Activated gamma-delta T cell treated with Interleukin-2 at 50 U/mL for 16 hours (primary cell): ENCODE measurements at regions not wholly inside any gene's neighbourhood (a gene's known extent, or its start where the extent isn't known, plus 50 kb on each side); places are given as distances from the start of the nearest gene placed in this dataset.

Experiments
- DNase-seq: peaks from one replicate; pipeline ENCODE4 v3.0.0-alpha.2; 2020

DNA sequence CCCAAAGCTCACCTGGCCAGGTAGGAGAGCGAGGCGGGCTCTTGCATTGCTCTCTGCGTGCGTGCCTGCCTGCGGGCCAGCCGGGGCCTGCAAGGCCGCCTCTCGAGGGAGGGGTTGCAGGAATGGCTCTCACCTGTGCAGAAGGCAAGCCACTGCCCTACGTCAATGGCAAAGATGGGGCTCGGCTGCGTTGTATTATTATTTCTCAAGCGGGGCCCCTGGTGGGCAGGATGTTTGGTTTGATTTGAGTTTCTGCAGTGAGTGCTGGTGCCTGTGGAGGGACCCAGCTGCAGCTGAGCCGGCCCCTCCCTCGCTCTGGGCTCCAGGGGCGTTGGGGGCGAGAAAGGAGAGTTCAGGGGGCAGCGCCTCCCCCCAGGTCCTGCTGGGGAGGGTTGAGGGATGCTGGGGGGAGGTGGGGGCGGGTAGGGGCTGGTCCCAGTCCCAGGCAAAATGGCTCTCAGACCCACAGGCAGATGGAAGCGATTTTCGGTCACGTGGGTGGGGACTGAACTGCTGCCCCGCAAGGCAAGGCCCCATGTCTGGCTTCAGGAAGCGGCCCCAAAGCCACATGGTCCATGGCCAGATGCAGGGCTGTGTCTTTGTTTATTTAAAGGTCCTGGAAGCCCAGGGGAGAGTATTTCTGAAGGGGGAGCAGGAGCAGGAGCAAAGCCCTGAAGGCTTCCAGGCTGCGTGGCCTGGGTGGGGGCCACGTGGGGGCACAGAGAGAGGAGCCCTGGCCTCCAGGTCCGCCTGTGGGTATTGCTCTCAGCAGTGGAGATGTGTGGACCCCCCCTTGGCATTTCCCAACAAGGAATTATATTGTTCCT is 338.8 kb downstream of the SEC14L1 start:
- no peak for DNase-seq

DNA sequence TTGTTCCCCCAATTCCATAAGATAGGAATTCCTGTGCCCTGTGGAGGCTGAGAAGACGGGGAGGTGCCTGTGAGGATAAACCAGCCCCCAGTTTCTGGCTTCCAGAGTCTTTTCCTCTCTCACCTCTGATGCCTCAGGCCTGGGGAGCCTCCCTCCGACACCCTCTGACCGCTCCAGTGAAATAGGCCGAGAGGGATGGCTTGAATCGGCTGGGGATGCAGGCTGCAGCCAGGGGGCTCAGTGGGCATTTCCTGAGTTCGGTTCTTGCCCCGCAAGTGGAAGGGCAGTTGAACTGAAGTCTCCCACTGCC is 339.4 kb downstream of the SEC14L1 start:
- DNase-seq: no peak

DNA sequence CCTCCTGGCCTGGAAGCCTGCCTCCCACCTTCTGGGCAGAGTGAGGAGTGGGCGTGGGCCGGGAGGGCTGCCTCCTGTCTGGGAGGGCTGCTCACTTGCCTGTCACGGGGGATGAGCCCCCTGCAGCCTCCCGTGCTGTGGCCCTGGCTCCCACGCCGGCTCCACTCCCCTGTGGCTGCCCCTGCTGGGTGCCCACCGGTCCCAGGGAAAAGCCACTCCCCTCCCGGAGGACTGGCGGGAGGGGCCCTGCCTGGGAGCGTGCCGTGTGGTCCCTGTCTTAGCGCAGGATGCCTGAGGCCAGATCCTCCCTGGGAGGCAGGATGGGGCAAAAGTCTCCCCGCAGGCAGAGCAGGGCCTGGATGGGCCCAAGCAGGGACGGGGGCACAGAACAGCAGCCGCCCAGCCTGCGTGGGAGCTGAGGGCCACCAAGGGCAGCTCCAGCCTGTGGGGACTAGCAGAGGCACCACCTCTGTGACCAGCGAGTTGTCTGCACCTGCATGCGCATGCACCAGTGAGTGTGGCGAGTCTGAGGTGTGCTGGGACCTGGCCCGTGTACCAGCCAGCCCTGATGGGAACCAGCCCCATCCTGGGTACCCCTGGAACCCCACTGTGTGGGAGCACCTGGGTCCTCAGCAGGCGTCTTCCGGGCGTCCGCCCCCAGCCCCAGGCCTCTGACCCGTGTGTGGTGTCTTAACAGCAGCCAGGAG is 339.9 kb downstream of the SEC14L1 start:
- no peak for DNase-seq

DNA sequence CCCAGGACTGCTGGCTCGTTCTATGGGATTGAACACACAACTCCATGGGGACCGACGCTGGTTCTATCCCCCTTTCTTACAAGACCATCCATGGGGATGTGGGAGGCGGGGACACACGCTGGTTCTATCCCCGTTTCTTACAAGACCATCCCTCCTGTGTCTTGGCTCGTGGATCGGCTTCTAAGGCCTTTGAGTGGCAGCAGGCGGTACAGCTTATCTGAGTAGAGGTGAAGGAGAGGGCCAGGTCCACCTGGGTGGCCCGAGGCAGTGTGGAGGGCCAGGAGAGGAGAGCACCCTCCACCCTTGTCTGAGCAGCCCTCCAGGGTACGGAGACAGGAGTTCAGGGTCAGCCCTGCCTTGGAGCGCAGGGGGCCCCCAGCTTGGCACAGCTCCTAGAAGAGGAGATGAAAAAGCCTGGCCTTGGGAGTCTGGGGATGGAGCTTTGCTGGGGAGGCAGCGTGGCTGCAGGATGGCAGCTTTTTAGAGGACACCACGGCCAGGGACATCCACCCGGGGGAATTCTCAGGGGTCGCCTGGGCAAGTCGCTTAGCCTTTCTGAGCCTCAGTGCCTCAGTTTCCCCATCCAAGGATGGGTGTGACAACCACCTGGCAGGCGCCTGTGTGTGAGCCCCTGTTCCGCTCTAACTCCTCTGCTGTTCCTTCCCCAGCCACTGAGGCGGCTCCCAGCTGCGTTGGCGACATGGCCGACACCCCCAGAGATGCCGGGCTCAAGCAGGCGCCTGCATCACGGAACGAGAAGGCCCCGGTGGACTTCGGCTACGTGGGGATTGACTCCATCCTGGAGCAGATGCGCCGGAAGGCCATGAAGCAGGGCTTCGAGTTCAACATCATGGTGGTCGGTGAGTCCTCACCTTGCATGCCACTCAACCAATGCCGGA is 341.0 kb downstream of the SEC14L1 start:
- DNase-seq: no peak

DNA sequence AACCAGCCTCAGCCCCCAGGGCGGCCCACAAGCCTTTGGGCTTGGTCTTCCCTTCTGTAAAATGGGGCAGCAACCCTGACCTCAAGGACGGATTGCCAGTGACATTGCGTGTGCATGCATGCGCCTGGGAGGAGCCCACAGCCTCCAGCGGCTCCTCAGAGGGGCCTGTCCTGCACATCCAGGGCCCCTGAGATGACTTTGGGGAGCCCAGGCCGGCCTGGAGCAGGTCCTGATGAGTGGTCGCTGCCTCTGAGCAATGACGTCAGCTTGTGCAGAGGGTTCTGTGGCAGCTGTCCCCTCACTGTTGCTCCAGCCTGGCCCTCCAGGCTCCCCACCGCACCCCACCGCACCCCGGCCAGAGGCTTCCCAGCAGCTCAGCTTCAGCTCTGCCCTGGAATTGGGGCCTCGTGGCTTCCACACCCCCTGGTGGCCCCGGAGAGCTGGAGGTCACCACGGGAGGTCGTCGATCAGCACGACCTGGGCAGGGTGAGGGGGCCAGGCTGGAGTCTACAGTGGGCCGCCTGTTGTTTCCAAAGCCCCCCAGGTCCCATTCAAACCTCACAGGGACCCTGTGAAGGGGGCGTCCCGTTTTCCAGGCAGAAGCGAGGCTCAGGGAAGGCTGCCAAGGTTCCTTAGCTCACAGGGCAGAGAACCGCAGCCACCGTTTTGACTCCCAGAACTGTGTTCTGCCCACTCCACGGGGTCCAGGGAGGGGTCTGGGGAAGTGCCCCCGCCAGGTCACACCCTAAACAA is 341.8 kb downstream of the SEC14L1 start:
- no peak for DNase-seq

DNA sequence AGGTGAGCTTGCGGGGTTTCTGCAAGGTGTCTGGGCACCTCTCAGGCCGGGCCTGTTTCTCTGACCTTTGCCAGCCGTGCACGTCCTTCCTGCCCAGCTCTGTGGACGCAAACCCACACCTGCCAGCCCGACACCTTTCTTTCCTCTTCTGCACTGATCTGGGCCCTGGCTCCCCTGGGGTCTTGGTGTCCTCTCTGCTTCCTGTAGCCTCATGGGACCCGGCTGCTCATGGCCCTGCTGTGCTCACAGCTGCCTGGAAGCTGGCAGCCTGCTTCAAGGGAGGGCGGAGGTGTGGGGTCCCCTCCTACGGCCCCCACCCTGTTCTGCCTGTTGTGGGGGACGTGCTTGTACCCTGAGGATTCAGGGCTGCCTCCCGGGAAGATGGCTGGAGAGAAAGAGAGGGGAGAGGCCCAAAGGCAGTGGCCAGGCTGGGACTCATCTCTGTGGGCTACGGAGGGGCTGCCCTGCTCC is 342.4 kb downstream of the SEC14L1 start:
- DNase-seq: no peak

DNA sequence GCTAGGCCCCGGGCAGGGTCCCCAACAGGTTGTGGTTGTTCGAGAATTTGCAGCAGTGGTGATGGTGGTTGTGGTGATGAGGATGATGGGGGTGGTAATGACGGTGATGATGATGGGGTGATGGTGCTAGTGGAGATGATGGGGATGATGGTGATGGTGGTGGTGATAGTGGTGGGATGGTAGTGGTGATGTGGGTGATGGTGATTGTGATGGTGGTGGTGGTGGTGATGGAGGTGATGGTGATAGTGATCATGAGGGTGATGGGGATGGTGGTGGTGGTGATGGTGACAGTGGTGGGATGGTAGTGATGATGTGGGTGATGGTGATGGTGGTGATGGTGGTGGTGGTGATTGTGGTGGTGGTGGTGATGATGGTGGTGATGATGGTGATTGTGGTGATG is 343.3 kb downstream of the SEC14L1 start:
- no peak for DNase-seq

DNA sequence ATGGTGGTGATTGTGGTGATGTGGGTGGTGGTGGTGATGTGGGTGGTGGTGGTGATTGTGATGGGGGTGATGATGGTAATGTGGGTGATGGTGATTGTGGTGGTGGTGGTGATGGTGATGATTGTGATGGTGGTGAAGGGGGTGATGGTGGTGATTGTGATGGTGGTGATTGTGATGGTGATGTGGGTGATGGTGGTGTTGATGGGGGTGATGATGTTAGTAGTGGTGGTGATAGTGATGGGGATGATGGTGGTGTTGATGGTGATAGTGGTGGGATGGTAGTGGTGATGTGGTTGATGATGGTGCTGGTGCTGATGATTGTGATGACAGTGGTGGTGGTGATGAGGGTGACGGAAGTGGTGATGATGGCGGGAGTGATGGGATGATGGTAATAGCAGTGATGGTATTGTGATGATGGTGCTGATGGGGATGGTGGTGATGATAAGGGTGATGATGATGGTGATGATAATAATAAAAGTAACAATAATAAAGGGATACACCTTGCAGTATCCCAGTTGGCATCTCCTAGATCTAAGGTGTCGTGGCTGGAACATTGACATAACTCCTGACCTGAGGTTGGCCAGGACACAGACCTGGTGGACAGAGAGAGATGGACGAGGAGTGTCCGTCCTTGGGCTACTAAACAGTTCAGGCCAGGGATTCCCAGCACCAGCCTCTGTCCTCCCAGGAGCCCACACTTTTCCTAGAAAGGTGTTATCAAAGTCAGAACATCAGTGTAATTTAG is 344.5 kb downstream of the SEC14L1 start:
- DNase-seq: no peak

DNA sequence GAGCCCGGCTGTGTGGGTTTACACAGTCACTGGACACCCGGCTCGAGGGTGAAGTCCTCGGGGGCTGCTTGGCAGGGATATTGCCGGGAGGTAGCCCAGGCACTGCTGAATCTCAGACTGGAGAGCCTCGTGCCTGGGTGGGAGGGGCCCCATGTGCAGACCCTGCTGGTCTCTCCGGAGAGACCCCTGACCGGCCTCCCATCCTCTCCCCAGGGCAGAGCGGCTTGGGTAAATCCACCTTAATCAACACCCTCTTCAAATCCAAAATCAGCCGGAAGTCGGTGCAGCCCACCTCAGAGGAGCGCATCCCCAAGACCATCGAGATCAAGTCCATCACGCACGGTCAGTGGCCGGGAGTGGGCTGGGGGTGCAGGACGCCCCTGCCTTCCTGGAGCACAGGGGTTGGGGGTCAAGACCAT is 346.5 kb downstream of the SEC14L1 start:
- no peak for DNase-seq

DNA sequence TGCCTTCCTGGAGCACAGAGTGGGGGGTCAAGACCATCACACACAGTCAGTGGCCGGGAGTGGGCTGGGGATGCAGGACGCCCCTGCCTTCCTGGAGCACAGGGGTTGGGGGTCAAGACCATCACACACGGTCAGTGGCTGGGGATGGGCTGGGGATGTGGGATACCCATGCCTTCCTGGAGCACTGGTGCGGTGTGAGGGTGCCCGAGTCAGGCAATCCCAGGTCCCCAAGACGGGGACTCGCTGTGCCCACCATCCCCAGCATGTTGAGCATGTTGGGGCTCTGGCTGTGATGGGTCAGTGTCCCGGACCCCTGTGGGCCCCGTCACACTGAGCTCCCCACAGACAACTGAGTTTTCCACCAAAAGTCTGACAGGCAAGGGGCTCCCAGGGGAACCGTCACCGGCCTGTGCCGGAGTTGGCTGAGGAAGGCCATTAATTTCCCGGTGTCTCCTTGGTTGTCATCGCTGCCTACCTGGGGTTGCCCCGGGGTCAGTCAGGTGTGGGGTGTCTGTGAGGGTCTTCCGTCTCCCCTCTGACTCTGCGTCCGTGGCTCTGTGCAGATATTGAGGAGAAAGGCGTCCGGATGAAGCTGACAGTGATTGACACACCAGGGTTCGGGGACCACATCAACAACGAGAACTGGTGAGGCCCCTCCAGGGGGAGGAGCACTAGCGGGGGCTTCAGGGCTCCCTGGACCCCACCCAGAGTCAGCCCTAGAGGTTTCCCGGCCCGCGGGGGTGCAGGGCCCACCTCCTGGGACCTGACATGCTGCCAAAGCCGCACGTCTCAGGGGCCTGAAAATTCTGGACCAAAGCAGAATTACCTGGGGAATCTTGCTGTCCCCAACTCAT is 347.1 kb downstream of the SEC14L1 start:
- DNase-seq: no peak

DNA sequence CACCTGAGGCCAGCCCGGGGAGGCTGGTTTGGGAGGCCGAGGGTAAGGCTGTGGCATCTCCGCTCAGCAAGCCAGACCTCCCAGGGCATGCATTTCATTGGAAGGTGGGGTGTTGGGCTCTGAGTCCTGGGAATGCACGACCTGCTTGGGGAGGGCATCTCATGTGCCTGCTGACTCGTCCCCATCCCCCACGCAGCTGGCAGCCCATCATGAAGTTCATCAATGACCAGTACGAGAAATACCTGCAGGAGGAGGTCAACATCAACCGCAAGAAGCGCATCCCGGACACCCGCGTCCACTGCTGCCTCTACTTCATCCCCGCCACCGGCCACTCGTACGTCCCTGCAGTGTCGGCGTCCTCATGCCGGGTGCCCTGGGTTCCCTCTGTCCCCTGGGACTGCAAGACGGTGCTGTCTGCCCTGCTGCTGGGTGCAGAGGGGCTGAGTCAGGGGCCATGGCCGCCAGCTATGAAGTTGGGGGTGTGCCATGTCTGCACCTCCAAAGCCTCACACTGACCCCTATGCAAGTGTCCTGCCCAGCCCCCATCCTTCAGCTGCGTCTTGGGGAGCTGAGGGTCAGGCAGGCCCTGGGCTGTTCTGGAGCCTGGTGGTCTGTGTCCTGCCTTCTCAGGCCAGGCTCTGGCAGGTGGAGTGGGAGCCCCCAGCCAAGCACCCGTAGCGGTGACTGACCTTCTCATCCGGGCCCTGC is 347.9 kb downstream of the SEC14L1 start:
- no peak for DNase-seq

DNA sequence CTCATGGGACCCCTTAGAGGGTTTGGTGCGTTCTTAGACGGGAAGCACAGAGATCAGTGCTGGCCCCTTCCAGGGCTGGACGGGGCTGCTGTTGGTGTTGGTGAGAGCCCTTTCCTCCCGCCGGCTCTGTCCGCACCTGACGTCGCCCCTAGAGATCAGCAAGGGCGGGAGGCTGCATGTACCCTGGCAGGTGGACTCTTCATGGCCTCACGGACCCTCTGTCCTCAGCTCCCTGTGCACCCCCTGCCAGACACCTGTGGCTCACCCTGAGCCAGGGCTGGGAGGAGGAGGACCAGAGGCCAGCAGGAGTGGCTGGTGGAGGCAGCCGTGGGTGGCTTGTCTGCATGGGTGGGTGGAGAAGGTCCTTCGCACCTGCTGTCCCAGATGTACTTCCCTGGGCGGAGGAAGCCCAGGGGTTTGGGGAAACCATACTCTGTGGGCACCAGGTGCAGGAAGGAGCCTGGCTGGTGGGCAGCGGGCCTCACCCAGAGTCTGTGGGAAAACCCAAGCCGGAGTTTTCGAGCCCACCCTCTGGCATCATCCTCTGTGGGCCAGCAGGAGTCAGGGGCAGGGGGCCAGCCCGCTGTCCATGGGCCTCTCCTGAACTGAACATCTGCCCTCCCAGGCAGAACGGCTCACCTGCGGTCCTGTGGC is 348.6 kb downstream of the SEC14L1 start:
- DNase-seq: no peak

DNA sequence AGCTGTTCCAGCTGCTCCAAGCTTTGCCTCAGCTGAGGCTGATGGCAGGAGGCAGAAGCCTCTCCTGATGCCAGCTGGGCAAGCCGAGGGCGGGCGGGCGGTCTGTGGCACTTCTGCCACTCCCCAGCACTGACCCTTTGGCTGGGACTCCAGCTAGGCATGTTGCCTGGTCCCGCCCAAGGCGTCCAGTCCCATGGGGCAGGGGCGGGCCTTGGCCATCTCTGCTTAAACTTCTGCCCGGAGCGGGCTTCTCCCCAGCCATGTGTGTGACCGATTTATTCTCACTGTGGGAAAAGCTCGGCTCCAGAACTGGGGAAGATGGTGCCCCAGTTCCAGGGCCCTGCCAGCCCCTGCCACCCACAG is 349.1 kb downstream of the SEC14L1 start:
- no peak for DNase-seq

DNA sequence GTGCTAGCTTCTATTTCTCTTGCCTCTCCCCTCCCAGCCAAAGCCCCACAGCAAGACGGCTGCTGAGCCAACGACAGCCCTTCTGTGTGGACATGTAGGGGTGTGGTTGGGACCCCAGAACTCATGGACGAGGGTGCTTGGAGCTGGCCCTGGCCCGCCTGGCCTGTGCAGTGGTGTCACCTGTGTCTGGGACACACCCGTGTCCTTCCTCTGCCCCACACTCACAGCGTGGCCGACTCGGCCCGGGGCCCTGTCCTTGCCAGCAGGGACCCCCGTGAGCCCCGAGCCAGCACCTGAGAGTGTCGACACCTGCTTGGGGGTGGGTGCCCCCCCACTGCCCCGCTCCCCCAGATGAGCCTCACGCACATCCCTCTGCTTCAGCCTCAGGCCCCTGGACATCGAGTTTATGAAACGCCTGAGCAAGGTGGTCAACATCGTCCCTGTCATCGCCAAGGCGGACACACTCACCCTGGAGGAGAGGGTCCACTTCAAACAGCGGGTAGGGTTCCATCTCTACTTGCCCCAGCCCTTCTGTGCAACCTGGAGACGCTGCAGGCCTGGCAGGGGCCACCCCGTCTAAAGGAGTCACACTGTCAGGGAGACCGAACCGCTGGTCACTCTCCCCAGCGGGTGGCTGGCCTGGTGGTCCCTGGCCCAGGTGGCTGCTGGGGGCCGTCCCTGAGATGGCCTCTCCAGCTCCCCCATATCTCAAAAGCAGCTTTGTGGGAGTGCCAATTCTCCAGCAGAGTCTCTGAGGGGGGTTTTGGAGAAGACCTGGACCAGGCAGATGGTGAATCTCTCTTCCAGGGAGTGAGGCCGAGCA is 349.8 kb downstream of the SEC14L1 start:
- no peak for DNase-seq

DNA sequence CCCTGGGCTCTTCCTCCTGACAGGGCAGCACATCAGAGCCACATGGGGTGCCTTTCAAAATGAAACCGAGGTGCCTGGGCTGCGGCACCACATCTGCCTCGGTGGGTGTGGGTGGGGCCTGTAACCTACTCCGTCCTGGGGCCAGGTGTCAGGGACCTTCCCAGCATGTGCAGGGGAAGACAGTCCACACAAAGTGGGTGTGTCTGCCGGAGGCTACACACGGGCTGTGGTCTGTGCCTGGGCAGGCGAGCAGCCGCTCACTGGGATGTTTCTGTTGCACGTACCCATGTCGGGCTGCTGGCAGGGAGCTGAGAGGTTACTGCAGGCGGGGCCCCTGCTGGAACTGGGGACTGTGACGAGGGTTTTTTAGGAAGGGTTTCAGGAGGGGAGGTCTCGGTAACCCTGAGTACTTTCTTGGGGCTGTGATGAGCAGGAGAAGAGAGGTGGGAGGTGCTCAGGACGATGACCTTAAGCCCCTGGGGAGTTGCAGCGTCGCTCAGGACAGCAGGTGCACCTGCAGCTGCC is 351.2 kb downstream of the SEC14L1 start:
- DNase-seq: no peak

DNA sequence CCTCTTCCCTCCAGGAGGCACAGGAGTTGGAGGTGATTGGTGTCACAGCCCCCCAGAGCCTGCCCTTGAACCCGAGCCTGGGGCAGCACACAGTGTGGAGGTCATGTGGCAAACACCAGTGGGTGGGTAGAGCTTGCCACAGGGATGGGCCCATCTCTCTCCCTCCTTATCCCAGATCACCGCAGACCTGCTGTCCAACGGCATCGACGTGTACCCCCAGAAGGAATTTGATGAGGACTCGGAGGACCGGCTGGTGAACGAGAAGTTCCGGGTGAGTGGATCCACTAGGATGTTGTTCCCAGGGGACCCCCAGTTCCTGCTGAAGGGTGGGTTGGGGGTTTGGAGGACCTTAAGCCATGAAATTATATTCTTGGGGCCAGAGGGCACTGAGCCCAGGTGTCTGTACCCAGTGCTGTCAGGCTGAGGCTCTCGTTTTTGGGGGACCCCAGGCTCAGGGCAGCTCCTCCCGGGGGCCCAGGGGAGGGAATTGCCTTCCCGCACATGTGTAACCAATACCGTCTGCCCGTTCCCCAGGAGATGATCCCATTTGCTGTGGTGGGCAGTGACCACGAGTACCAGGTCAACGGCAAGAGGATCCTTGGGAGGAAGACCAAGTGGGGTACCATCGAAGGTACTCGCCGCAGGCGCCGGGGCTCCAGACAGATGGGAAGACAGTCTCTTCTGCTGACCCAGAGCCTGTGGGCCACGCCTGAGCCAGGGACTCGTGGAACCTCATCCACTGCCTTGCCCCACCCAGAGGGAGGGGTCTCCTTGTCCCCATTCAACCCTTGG is 351.9 kb downstream of the SEC14L1 start:
- DNase-seq: no peak

DNA sequence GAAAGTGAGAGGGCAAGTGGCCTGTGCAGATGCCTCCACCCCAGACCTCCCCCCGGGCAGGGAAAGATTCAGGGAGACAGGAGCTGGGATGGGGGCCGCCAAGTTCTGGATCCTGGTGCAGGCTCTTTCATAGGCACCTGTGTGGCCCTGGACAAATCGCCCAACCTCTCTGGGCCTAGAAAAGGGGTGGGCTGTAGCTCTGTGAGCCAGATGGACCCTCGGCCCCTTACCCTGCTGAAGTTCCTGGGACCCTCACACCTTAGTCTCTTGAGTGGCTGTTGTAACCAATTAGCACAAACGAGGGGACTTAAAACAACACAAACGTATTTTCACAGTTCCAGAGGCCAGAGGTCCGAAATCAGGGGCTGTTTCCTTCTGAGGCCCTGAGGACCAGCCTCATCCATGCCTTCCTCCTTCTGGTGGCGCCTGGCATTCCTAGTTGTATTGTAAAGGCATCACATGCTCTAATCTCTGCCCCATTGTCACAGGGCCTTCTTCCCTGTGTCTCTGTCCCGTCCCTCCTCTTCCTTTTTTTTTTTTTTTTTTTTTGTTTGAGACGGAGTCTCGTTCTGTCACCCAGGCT is 352.6 kb downstream of the SEC14L1 start:
- no peak for DNase-seq
